ENCODE measurements at regions not wholly inside any gene's neighbourhood (a gene's known extent, or its start where the extent isn't known, plus 50 kb on each side); places are given as distances from the start of the nearest gene placed in this dataset.

DNA sequence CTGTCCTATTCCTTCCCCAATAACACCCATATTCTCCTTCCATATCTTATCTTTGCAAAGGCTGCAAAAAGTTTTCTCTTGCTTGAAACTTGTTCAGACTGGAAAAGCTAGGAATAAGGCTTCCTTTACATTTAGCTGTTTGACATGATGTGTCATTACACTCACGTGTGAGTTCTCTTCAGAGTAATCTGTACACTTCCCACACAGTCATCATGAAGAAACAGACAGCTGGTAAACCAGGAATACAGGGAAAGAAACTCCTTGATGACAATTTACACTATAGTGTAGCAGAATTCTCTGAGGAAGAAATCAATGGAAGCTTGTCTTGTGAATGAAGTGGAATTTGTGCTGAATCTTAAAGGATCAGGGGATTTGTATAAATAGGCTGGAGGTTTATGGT lies 628.6 kb upstream of the CDH2 start:
- no peak for ATAC-seq
- TF ChIP-seq GLIS3 (CRISPR knock-in tag; IDR thresholded peaks at IDR 0.05) (no peak), PATZ1 (CRISPR knock-in tag; IDR thresholded peaks at IDR 0.05; ENCODE audit: borderline replicate concordance) (no peak), OSR1 (CRISPR knock-in tag; IDR thresholded peaks at IDR 0.05) (no peak), ZFP30 (CRISPR knock-in tag; IDR thresholded peaks at IDR 0.05) (no peak), TOX (CRISPR knock-in tag; IDR thresholded peaks at IDR 0.05; ENCODE audit: borderline replicate concordance) (no peak), RARB (CRISPR knock-in tag; IDR thresholded peaks at IDR 0.05) (no peak), ESRRG (CRISPR knock-in tag; IDR thresholded peaks at IDR 0.05) (no peak), POU6F1 (CRISPR knock-in tag; IDR thresholded peaks at IDR 0.05; ENCODE audit: borderline replicate concordance, low read depth) (no peak), ARNTL (CRISPR knock-in tag; IDR thresholded peaks at IDR 0.05; ENCODE audit: borderline replicate concordance, low read depth) (no peak), ZFP3 (CRISPR knock-in tag; IDR thresholded peaks at IDR 0.05) (no peak), ZNF70 (CRISPR knock-in tag; IDR thresholded peaks at IDR 0.05) (no peak), CSDC2 (CRISPR knock-in tag; IDR thresholded peaks at IDR 0.05) (no peak), ZNF565 (CRISPR knock-in tag; conservative IDR thresholded peaks at IDR 0.05; ENCODE audit: low read depth) (no peak), PPARA (CRISPR knock-in tag; IDR thresholded peaks at IDR 0.05; ENCODE audit: borderline replicate concordance) (no peak)
- TF ChIP-seq, protein P1, sequence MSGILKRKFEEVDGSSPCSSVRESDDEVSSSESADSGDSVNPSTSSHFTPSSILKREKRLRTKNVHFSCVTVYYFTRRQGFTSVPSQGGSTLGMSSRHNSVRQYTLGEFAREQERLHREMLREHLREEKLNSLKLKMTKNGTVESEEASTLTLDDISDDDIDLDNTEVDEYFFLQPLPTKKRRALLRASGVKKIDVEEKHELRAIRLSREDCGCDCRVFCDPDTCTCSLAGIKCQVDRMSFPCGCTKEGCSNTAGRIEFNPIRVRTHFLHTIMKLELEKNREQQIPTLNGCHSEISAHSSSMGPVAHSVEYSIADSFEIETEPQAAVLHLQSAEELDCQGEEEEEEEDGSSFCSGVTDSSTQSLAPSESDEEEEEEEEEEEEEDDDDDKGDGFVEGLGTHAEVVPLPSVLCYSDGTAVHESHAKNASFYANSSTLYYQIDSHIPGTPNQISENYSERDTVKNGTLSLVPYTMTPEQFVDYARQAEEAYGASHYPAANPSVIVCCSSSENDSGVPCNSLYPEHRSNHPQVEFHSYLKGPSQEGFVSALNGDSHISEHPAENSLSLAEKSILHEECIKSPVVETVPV (CRISPR knock-in tag; IDR thresholded peaks at IDR 0.05), result no peak
- TF ChIP-seq, protein P2, sequence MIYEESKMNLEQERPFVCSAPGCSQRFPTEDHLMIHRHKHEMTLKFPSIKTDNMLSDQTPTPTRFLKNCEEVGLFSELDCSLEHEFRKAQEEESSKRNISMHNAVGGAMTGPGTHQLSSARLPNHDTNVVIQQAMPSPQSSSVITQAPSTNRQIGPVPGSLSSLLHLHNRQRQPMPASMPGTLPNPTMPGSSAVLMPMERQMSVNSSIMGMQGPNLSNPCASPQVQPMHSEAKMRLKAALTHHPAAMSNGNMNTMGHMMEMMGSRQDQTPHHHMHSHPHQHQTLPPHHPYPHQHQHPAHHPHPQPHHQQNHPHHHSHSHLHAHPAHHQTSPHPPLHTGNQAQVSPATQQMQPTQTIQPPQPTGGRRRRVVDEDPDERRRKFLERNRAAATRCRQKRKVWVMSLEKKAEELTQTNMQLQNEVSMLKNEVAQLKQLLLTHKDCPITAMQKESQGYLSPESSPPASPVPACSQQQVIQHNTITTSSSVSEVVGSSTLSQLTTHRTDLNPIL (CRISPR knock-in tag; IDR thresholded peaks at IDR 0.05; ENCODE audit: low read depth), result no peak

- ATAC-seq, result peak; percentile 35; the same call in 1 of the 3 replicates
- TF ChIP-seq PPARA (CRISPR knock-in tag; IDR thresholded peaks at IDR 0.05; ENCODE audit: borderline replicate concordance) (no peak), ESRRG (CRISPR knock-in tag; IDR thresholded peaks at IDR 0.05) (no peak), ZNF8 (CRISPR knock-in tag; IDR thresholded peaks at IDR 0.05) (no peak), TOX (CRISPR knock-in tag; IDR thresholded peaks at IDR 0.05; ENCODE audit: borderline replicate concordance) (no peak), RARB (CRISPR knock-in tag; IDR thresholded peaks at IDR 0.05) (no peak), POU6F1 (CRISPR knock-in tag; IDR thresholded peaks at IDR 0.05; ENCODE audit: borderline replicate concordance, low read depth) (no peak), OSR1 (CRISPR knock-in tag; IDR thresholded peaks at IDR 0.05) (no peak), CSDC2 (CRISPR knock-in tag; IDR thresholded peaks at IDR 0.05) (no peak), BACH2 (CRISPR knock-in tag; IDR thresholded peaks at IDR 0.05; ENCODE audit: borderline replicate concordance) (no peak), PATZ1 (CRISPR knock-in tag; IDR thresholded peaks at IDR 0.05; ENCODE audit: borderline replicate concordance) (no peak), SNAI2 (CRISPR knock-in tag; IDR thresholded peaks at IDR 0.05) (no peak), ISL1 (CRISPR knock-in tag; IDR thresholded peaks at IDR 0.05) (no peak), ZNF565 (CRISPR knock-in tag; conservative IDR thresholded peaks at IDR 0.05; ENCODE audit: low read depth) (no peak)
- TF ChIP-seq, protein P1 (CRISPR knock-in tag; IDR thresholded peaks at IDR 0.05), result no peak
Measured at GRCh38 chr18:28804512-28805202, 627.7 kb upstream of the CDH2 start.

Measured in SK-N-SH treated with all-trans-retinoic acid at 6 μM for 48 hours (cell line).